HG03432 (cell line): ENCODE measurements at regions not wholly inside any gene's neighbourhood (a gene's known extent, or its start where the extent isn't known, plus 50 kb on each side); places are given as distances from the start of the nearest gene placed in this dataset.

Experiments used
- ATAC-seq: cut with Tn5 transposase; IDR thresholded peaks from one replicate; pipeline ENCODE4 v1.9.1; 2021; ENCODE audit warnings: mild to moderate bottlenecking, moderate library complexity; ENCODE audit not compliant: unreplicated experiment

GRCh38 chr2:122206101-122206500 is 450.6 kb downstream of the TSN start:
- no peak for ATAC-seq

DNA sequence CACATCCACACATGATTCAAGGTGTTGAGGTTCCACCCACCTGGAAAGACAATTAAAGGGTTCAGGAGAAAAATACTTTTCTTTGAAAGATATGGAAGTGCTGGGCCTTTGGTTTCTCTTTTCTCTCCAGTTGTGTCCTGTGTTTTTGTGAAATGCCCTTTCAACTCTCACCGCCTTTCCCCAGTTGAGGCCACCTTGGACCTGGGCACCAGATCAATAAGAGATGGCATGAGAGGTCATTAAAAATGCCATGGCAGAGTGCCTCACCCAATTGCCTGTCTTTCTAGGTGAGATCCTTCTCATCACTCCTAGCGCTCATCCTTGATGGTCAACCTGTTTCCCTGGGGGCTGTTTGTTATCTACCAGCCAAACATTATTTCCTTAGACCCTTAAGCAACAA is 453.9 kb downstream of the TSN start:
- no peak for ATAC-seq

GRCh38 chr2:122210065-122210464 is 454.6 kb downstream of the TSN start:
- no peak for ATAC-seq

- no peak for ATAC-seq
Measured at GRCh38 chr2:122210898-122211856, 455.7 kb downstream of the TSN start.

DNA sequence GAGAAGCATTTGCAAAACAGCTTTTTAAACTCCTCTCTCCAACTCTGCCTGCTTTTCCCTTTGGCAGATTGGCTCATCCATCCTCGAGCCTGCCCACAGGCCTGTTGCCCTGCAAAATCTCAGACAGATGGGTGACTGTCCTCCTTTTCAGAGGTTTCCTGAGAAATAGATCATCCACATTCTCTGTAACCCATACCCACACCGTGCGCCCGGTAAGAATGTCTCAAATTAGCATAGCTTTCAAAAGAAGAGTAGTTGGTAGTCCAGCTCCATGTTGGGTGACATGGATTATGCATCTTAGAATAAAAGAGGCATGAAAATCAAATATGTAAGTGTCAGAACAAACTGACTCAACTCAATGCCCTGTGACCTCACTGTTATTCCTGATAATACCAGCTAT is 457.9 kb downstream of the TSN start:
- ATAC-seq = no peak

DNA sequence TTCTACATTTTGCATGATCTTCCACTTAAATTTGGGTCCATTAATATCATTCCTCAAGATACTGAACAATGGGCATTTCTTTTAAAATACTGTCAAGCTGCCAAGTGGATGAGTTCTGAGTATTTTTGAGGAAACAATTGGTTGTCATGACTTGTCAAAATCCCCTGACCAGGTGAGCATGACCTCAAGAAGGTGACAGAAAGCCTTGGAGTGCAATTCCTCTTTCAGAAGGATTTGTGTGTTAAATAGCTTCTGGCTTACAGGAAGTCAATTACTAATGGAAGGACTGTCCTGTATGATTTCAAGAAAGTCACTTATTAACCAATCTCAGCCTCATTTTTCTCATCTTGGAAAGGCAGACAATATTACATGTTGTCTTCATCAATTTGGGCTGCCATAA is 460.6 kb downstream of the TSN start:
- no peak for ATAC-seq

DNA sequence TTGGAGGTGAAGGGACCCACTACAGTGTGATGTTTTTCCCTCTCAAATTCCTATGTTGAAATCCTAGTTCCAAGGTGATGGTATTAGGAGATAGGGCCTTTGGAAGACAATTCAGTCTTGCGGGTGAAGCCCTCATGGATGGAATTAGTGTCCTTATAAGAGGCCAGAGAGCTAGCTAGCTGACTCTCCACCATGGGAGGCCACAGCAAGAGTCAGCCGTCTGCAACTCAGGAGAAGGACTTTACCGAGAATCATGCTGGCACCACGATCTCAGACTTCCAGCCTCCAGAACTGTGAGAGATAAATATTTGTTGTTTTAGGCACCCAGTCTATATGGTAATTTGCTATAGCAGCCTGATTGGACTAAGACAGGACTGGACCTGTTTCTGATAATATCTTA is 461.4 kb downstream of the TSN start:
- no peak for ATAC-seq

- no peak for ATAC-seq
Measured at GRCh38 chr2:122218596-122218995, 463.1 kb downstream of the TSN start.

GRCh38 chr2:122219504-122219903 is 464.1 kb downstream of the TSN start:
- no peak for ATAC-seq

DNA sequence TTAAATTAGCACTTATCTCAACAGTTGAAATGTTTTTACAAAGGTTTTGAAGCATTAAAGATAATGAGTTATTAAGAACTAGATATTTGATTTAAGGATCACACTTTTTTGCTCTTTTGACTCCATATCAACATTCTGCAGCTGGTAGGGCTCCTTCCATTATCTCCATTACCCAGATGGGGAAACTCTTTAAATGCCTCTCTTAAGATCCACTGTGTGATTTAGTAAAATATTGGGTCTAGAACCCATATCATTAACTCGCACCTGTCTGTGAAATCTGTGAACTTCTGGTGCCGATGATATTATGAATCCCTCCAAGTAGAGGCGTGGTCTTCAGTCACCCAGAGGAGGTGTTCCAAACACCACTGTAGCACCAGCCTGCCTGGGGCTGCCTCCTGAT is 466.2 kb downstream of the TSN start:
- no peak for ATAC-seq

- no peak for ATAC-seq
Measured at GRCh38 chr2:122231296-122231695, 475.8 kb downstream of the TSN start.

DNA sequence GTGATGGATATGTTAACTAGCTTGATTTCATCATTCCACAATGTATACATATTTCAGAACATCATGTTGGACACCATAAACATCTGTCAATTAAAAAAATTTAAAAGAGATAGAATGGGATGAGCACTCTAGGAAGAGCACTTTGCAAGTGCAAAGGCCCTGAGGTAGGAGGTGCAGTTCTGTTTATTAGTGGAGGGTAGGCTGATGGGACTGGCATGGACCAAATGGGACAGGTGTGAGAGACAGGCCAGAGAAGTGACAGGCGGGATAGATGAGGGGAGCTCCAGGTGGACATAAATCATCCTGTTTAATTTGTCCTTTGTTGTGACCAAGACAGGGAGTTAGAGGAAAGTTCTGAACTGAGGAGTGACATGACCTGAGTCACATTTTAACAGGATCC is 477.9 kb downstream of the TSN start:
- no peak for ATAC-seq

DNA sequence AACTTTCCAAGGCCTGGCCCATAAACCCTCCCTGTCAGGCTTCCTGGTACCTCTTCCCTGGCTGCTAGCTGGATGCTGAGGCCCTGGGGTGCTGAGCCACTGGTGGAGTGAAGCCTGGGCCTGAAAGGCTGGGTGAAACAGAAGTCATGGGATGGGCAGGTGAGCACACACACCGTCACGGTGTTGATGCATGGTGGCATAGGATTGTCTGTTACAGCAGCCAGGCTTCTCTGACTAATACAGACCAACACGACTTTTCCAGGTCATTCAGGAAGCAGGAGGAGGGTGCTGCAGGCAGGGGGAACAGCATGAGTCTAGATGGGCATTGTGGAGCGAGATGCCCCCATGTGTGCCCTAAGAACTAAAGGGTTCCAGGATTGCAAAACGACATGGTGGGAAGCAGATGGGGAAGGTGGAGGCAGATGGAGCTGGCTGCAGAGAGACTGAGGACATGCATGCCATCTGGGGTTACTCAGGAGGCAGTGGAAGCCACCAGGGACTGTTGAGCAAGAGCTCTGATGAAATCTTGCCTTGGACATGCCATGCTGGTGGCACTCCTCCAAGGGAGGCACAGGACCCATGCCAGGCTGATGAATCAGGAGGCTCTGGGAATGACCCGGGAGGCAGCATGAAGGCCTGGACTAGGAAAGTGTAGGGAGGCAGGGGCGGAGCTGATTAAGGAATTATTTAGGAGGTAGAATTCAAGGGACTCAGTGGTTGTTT is 480.9 kb downstream of the TSN start:
- no peak for ATAC-seq

DNA sequence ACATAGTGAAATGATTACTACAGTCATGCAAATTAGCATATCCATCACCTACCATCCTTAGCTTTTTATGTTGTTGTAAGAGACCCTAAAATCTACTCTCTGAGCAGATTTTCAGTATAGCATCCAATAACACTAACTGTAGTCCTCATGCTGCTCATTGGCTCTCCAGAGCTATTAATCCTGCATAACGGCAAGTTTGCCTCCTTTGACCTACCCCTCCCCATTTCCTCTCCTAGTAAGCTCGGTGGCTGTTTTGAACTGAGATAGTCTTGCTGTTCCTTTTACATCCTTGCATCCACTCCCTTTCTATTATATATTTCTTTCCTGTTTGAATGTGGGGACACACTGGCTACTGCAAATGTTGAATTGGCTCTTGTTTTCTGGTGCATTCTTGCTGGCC is 481.5 kb downstream of the TSN start:
- ATAC-seq = no peak

DNA sequence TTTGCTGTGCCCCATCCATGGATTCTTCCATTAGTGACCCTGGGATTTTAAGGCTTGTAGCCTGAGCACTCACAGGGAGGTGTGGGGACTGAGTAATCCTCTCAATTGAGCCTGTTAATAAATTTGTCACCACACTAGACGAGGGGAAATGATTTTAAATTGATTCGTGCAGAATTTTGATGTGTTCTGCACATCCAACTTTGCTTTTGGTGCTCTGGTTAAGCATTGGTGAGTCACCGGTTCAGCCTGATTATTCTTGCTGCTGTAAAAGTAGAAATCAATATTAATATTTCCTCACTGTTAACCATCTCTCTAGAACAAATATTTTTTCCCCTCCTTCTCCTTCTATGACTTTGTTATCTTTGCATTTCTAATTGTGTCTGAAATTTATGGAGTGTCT is 482.0 kb downstream of the TSN start:
- ATAC-seq = no peak

DNA sequence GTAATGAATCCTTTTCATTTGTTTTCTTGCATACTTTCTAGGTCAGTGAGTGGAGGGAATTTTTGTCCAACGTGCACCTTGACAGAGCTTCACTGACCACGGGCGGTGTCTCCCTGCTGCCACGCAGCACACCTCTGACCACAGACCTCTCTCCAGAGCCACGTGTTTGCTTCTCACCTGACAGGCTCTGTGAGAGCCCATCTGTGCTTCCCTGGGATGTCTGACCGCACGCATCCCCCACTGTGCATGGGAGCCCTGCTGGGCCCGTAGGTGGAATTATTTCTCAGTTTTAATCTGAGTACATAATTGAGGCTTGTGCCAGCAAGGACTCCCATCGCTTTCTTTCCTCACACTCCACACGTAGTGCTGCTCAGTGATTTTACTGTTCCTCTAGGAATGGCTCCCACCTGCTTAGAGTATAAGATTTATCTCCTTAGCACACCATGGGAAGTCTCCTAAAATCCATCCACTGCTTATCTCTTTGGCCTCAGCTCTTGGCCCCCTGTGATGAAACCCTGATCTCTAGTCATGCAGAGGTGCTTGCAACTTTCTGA is 482.6 kb downstream of the TSN start:
- ATAC-seq = no peak

- ATAC-seq = no peak
Measured at GRCh38 chr2:122239440-122239839, 484.0 kb downstream of the TSN start.

GRCh38 chr2:122244598-122245229 is 489.3 kb downstream of the TSN start:
- ATAC-seq = no peak

DNA sequence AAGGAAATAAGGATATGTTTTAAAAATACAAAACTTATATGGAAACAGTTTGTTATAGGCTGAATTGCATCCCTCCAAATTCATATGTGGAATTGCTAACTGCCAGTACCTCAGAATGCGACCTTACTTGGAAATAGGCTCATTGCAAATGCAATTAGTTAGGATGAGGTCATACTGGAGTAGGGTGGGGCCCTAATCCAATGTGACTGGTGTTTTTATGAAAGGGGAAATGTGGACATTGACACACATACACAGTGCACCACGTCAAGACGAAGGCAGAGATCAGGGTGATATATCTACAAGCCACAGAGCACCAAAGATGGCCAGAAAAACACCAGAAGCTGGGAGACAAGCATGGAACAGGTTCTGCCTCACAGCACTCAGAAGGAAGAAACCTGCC is 494.2 kb downstream of the TSN start:
- no peak for ATAC-seq

DNA sequence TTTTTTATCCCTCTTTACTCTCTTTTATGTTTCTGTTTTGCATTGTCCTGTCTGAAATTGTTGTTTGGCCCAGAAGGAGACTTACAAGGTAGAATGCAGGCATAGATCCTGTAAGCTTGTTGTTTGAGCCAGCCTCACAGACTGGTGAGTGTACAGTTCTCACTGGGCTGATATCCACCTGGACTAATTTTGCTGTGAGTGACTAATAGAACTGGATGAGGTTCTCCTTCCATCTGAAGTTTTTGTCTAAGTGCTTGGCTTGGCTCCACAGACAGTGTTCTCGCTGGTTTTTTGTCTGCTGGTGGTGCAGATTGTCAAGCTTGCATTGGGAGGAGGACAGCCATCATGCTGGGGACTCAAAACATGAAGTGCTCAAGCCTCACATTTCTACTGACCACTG is 495.7 kb downstream of the TSN start:
- ATAC-seq = no peak

GRCh38 chr2:122251566-122251965 is 496.1 kb downstream of the TSN start:
- ATAC-seq = no peak
